ENCODE measurements at regions not wholly inside any gene's neighbourhood (a gene's known extent, or its start where the extent isn't known, plus 50 kb on each side); places are given as distances from the start of the nearest gene placed in this dataset.
"Not testable (repeated sequence)": the region's sequence is repeated elsewhere in the genome, so short reads cannot be mapped to it uniquely, and the experiment has no call there.

DNA sequence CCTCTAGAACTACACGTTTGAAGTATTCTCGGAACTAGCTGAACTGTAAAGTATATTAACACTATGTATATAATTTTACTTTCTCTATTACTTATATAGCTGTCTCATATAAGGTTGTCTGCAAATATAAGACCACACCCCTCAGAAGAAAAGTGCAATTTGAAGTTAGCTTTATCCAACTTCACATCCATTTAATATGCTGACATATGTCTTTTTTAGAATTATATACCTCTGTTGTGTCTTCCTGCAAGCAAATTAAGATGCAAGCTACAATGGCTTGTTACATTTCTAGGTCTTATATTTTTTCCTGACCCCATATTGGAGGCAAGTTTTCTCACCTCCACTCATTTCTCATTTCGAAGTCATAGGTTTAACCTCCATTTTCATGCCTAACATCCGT, 349.0 kb upstream of the AGA start:
- DNase-seq (ENCODE audit: low read depth in 4 of 4, low spot score in 2 of 4) = no peak

DNA sequence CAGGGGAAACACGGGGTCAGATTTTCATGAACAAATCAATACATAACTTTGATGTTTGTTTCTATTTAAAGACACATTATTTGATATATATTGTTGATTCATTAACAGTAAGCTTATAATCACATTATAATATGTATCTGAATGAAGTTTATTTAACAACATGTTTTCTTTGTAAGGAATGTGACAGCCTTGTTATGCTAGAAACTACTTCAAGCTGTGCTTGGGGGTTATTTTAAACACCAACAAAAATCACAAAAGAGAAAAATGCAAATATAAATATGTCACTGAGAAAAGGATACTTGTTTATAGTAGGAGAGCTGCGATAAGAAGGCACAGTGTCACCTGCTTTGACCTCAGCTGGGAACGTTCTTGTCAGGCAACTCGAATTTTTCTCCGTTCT, 354.6 kb upstream of the AGA start:
- DNase-seq (ENCODE audit: low read depth in 4 of 4, low spot score in 2 of 4) = no peak

DNA sequence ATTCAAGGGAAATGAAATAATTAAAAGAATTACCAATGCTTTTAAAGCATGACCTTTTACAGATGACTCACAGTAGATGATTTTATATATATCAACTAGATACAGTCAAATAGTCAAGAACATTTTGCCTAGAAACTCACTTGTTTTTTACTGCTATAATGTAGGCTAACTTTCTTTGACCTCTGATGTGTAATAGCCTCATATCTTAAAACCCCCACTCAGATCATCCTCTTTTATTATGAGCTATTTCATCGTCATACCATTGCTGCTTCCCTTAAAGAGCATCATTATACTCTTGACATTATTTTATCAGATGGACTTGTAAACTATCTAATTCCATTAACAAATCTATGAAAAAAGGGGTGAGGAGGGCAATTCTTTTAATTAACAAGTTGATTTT, 355.9 kb upstream of the AGA start:
- no peak for DNase-seq (ENCODE audit: low read depth in 4 of 4, low spot score in 2 of 4)

DNA sequence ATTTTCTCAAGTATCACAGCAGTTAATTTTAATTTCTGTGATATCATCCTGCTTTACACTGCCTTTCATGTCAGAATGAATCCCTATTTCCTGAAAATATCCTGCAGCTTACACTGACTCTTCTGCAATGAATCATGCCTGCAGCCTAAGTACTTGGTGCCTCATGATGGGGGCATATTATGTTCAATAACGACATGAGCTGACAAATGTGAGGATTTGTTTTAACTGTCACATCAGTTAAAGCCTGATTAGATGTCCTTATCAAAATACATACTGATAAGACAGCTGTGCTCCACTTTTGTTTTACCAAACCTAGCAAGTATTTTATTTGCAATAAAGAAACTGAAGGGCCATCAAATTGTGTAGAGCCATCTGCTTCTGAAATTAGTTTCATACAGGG, 359.9 kb upstream of the AGA start:
- no peak for DNase-seq (ENCODE audit: low read depth in 4 of 4, low spot score in 2 of 4)

DNA sequence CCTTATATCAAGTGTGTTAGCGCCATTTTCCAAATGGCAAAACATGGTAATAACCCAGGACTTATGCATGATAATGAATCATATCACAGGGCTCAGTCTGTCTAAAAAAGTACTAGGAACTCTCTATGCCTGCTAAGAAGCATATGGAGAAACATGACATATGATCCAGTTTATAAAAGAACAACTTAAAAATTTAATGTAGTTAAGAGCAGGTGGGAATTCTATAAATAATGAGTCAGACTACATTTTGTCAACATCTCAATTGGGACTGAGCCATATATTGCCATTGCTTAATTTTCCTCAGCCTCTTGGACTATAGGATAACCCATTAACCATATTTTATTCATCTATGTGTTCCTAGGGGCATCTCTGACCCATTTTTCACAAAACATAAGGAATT, 360.4 kb upstream of the AGA start:
- DNase-seq (ENCODE audit: low read depth in 4 of 4, low spot score in 2 of 4) = no peak

DNA sequence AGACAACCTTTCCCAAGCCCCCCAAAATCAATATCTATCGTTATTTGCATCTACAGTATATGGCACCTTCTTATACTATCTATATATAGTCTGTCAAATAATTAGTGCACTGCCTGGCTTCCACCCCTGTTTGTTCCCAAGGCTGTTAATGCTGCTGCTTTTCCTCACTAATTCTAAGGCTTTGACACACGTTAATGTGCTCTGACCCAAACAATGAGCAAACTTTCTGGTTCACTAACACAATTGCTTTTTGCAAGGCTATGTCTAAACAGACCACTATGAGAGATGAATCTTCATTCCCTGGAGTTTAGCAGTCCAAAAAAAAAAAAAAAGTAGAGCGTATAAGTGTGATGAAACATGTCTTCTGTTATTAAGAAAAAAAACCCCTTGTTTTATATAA, 360.9 kb upstream of the AGA start:
- DNase-seq (ENCODE audit: low read depth in 4 of 4, low spot score in 2 of 4) = no peak

DNA sequence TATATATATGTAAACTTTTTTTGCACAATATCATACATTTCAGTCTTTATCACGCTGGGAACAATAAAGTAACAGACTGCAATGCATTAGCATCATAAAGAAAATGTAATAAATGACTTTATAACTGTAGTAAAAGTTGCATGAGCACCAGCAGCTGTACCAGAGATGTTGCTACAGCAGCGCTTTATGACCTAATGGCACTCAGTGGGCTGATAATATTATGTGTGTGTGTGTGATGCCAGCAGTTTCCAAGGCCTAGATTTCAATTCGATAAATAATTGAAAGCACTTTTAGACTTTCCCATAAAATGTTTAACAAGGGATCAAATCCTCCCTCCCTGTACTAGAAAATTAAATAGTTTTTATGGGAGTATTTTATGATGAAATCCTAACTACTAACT, 367.6 kb upstream of the AGA start:
- no peak for DNase-seq (ENCODE audit: low read depth in 4 of 4, low spot score in 2 of 4)

DNA sequence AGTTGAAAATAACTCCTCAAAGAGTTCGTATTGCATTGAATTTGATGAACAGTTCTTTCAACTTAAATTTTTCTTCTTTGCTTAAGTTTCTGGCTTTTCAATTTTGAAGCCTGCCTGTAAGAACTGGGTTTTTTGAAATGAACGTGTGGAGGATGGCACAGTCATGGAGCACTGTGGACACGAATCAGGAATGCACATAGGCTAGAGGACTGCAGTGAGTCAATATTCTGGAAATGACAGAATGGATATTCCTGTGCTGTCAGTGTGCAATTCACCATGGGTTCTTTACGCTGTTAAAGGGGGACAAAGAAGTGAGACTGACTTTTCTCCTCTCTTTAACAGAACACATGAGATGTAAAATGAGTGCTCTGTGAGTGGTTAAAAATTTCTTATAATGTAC, 368.0 kb upstream of the AGA start:
- no peak for DNase-seq (ENCODE audit: low read depth in 4 of 4, low spot score in 2 of 4)

DNA sequence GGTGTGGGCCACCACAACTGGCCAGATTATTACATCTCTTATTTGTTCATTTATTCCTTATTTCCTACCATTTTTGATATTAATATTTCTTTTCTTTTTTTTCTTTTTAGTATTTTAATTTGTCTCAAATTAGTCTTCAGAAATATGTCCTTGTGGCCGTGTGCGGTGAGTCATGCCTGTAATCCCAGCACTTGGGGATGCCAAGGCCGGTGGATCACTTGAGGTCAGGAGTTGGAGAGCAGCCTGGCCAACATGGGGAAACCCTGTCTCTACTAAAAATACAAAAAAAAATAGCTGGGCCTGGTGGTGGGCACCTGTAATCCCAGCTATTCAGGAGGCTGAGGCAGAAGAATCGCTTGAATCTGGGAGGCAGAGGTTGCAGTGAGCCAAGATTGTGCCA, 376.2 kb upstream of the AGA start:
- not testable (repeated sequence) for DNase-seq (ENCODE audit: low read depth in 4 of 4, low spot score in 2 of 4)

DNA sequence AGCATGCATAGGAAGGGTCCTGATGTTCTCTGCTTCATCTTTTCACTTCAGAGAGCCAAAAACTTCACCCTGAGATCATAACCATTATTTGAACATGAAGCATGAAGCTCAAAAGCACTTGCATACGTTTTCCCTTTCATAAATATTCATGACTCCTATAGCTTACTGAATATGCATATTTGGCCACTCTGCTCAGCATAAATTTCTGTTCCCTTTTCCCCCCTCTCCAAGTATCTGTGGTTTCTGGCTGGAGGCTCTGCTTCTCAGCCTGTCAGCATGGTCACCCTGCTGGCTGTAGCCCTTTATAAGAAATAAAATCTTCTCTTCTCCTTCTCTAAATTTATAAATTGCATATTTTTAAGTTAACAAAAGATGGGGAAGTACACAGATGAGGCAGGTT, 384.7 kb upstream of the AGA start:
- no peak for DNase-seq (ENCODE audit: low read depth in 4 of 4, low spot score in 2 of 4)

DNA sequence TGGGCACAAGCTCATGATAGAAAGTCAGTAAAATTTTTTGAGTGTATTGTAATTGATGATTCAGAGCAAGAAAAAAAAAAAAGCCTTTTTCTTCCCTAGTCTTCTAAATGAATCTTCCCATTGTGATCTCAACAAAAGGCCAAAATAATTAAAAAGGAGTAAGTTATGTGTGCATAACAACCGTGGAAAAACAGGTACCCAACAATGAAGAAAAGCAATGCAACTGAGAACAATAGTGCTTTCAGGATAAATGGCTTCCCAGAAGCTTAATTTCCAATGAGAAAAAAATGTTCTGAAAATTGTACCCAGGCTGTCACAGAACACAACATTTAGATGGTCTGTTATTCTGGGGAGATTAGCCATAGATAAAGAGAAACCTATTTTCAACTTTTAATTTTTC, 399.0 kb upstream of the AGA start:
- DNase-seq (ENCODE audit: low read depth in 4 of 4, low spot score in 2 of 4) = no peak

DNA sequence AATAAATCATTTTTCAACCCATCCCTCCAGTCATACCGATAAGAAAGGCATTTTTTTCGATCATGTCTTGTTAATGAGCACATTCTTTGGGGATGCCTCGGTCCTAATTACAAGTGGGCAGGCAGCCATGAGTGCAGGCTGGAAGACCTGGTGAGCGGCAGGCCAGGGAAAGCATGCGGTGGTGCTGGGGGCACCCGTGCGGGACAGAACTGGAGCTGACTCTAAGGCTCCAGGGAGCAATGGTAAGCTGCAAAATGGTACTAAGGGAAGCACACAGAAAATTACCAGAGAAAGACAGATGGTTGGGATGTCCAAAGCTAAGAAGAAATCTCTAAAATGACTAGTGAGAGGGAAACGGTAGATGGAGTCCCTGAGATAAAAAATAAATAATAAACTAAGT, 411.0 kb upstream of the AGA start:
- DNase-seq (ENCODE audit: low read depth in 4 of 4, low spot score in 2 of 4) = no peak

DNA sequence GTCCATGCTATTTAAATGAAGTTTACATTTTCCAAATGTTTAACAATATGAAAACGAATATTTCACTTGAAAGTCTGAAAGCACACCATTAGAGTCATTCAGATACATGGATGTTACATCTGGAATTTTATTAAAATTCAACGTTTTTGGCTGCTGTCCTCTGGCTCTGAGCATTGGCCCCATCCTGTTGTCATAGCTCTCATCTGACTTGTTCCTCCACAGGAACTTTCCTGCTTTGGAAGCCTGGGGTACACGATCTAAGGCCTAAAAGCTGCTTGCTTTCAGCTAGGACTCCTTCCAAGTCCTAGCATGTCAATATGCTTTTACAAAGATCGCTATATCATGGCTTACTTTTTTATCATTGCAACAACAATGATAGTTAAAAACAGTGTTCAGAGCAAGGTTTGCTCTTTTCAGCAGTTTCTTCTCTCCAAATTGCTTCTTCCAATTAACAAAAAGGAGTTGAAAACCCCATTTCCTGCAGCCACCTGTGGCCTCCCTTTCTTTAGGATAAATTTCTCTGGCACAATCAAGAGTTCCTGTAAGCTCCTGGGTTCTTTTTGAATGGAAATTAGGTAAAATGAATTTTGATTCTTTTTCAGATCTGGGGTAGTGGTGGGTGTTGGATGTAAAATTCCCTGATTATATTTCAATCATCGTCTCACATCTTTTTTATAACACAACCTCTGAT, 413.4 kb upstream of the AGA start:
- no peak for DNase-seq (ENCODE audit: low read depth in 4 of 4, low spot score in 2 of 4)

DNA sequence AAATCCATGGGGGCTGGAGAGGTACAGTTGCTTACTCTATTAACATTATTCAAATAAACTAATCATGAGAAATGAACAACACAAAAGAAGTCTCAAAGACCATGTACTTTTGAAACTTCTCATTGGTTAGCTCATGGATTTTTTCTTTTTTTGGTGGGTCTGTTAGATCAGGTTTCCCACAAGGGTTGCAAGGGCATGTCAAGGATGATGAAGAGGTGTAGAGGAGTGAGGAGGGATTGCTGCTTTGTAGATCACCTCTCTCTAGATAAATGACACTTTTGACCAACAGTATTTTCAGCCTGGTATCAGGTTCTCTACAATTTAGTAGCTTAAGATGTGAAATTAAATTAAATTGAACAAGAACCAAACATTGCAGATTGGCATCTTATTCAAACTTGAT, 417.9 kb upstream of the AGA start:
- peak; percentile 4 to 21 (median 4) for DNase-seq (ENCODE audit: low read depth in 4 of 4, low spot score in 2 of 4)

DNA sequence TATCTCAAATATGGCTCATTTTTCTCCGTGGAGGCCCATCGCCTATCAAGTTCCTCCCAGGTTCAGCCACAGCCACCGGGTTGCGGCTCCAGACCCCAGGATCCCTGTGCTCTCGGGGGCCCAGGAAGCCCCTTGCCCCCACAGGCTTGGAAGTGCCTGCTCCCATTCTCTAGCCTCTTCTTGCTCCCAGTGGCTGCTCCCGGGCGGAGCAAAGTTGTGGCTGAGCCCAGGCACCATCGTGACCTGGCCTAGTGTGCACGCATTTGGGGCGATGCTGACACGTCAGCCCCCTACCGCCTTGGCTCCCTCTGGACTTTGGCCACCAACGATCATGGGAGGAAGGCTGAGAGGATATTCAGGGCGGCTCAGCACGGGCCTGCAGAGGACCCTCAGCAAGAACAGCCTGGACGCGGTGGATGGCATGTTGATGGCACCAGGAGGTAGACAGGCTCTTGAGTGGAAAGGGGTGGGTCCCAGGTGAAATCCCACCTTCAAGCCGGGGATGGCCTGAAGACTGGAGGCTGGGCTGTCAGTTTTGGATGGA, 419.4 kb upstream of the AGA start:
- no peak for DNase-seq (ENCODE audit: low read depth in 4 of 4, low spot score in 2 of 4)

DNA sequence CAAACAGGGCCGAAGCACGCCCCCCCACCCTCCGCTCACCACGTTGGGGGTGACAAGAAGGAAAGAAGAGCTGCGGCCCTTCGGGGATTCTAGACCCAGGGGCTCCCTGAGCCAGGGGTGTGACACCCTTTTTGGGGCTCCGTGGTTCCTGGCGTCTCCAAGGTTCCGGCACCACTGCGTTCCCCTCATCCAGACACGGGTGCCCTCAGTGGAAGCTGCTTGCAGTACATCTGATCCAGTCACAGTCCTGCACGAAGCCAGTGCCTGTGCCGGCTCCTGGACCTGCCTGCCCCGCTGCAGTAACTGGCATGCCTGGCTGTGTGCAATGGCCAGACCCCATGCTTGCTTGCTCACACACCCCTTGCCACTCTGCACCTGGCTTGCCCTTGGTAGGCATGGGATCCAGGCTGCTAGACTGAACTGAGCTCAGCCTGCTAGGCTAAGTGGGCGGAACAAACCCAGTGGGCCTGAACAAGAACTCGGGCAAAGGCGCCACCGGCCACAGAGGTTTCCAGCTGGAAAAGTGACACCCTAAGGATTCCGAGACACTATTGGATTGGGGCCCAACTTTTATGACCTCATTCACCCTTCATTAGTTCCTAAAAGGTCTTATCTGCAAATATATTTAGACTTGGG, 420.4 kb upstream of the AGA start:
- no peak for DNase-seq (ENCODE audit: low read depth in 4 of 4, low spot score in 2 of 4)

DNA sequence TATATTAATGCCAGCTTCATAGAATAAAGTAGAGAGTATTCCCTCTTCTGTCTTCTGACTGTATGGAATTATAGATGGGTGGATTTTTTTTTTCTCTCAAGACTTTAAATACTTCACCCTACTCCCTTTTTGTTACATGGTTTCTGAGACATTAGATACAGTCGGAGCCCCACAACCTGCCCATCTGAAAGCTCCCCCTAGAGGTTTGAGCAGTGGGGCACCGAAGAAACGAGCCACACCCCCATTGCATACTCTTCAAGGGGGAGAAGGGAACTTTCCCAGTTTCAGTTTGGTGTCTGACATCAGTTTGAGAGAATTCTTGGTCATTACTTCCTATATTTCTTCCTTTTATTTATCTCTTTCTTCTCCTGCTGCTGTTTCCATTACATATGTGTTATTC, 437.6 kb upstream of the AGA start:
- DNase-seq (ENCODE audit: low read depth in 4 of 4, low spot score in 2 of 4) = no peak

DNA sequence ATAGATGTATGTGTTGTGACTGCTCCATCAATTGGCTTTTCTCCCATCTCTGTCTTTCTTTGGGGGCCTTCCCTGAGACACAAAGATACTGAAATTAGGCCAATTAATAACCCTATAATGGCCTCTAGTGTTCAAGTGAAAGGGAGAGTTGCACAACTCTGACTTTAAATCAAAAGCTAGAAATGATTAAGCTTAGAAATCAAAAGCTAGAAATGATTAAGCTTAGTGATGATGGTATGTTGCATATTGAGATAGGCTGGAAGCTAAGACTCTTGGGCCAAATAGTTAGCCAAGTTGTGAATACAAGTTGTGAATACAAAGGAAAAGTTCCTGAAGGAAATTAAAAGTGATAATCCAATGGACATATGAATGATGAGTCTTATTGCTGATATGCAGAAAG, 452.9 kb upstream of the AGA start:
- no peak for DNase-seq (ENCODE audit: low read depth in 4 of 4, low spot score in 2 of 4)

DNA sequence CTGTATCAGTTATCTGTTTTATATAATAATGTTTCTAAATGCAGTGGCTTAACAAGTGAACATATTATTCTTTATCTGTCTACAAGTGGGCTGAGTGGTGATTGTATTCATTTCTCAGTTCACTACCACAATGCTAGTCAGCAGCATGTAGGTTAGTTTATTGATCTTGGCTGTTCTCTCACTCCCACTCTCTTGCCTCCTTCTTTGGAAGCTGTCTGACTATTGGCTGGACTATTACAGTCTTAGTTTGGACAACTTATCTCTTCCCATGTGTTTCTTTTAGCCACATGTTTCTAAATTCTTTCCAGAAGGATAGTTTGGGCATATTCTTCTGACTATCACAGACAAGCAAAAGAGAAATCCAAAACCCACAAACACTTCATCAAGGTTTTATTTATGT, 459.5 kb upstream of the AGA start:
- DNase-seq (ENCODE audit: low read depth in 4 of 4, low spot score in 2 of 4) = no peak

DNA sequence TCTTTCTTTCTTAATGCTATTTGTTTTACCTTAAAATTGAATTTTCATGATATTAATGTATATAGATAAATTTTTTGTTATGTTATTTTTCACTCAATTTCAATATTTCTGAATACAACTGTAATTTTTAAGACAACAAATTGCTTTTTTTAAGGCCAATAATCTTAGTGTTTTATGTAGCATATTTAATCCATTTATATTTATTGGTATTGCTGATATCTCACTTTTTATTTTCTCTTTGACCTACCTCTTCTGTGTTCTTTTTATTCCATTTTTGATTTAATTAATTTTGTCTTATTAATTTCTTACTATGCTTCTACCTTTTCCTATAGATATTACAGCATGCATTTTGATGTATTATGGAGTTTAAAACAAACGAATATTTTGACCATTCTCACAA, 460.1 kb upstream of the AGA start:
- no peak for DNase-seq (ENCODE audit: low read depth in 4 of 4, low spot score in 2 of 4)

DNA sequence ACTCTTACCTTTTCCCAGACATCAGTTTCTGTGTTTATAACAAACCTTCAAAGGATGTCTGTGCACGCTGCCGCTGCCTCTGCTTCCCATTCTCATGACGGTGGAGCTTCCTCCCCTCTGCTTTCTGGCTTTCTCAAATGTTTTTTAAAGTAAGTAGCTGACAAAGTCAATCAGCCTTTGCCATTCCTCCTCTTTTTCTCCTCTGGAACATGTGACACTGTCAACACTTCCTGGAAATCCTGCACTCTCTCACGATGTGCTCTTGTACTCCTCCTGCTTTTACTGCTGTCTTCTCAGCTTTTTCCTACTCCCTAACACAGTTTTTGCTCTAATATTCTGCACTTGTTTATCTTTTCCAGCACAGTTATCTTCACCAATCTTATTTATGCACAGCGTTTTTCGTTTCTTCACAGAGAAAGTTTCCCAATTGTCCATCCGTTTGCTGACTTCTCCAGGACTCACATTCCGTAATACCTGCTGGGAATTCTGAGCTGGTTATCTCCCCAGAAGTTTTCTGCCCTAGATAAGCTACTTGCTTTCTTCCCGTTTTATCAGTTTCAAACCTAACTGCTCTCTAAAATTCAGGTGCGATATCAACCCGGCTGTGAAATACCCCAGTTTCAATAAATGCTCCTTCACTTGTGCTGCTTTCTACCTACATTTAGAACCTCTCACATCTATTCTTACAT, 465.6 kb upstream of the AGA start:
- no peak for DNase-seq (ENCODE audit: low read depth in 4 of 4, low spot score in 2 of 4)

DNA sequence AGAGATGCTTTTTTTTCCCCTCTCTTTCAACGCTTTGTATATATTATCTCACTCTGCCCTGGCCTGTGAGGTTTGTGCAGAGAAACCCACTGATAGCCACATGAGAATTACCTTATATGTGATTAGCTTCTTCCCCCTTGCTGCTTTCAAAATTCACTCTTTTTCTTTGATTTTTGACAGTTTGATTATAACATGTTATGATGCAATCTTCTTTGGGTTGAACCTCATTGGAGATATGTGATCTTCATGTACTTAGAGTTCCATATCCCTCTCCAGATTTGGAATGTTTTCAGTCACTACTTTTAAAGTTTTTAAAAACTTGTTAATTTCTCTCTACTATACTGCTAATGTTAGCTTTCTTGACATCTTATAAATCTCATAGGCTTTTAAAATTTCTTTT, 479.5 kb upstream of the AGA start:
- no peak for DNase-seq (ENCODE audit: low read depth in 4 of 4, low spot score in 2 of 4)
